ENCODE measurements at regions not wholly inside any gene's neighbourhood (a gene's known extent, or its start where the extent isn't known, plus 50 kb on each side); places are given as distances from the start of the nearest gene placed in this dataset.

DNA sequence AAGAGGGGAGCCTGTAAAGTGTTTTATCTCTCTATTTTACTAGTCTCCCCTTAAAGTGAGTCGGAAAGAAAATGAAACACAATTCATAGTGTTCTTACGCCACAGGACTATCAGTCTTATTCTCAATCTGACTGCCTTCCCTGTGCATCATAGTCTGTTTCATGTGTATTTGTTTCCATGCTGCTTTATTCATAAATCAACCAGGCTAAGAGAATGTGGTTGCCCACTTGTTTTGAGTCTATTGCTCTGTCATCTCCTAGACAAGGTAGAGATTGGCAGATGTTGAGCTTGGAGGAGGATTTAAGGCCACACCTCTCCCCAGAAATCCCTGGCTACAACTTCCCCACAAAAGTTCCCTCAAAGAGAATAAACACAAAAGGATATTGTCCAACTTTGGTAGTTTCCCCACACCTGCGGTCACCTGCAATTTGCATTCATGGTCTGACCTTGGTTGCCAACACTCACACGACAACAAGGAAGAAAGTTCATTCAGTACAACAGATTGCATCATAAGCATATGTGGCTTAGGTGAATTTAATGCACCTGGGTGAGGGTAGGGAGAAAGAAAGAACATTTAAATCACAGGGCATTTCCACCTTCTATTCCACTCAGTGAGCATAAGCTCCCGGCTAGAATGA is 167.1 kb upstream of the FBXL4 start:
- TF ChIP-seq, protein P1, sequence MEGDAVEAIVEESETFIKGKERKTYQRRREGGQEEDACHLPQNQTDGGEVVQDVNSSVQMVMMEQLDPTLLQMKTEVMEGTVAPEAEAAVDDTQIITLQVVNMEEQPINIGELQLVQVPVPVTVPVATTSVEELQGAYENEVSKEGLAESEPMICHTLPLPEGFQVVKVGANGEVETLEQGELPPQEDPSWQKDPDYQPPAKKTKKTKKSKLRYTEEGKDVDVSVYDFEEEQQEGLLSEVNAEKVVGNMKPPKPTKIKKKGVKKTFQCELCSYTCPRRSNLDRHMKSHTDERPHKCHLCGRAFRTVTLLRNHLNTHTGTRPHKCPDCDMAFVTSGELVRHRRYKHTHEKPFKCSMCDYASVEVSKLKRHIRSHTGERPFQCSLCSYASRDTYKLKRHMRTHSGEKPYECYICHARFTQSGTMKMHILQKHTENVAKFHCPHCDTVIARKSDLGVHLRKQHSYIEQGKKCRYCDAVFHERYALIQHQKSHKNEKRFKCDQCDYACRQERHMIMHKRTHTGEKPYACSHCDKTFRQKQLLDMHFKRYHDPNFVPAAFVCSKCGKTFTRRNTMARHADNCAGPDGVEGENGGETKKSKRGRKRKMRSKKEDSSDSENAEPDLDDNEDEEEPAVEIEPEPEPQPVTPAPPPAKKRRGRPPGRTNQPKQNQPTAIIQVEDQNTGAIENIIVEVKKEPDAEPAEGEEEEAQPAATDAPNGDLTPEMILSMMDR (conservative IDR thresholded peaks at IDR 0.05) = no peak
- TF ChIP-seq EZH2 (IDR thresholded peaks at IDR 0.05; ENCODE audit: low read depth) = no peak

Data from PC-9 (cell line).